PC-3 (cell line): ENCODE measurements at regions not wholly inside any gene's neighbourhood (a gene's known extent, or its start where the extent isn't known, plus 50 kb on each side); places are given as distances from the start of the nearest gene placed in this dataset.
A peak's percentile ranks its signal among the peaks of the same experiment; 100 is the strongest.
"Not testable (repeated sequence)": the region's sequence is repeated elsewhere in the genome, so short reads cannot be mapped to it uniquely, and the experiment has no call there.

Experiments used
- ATAC-seq: fragments of 200-7000 bp; cut with Tn5 transposase; 2 replicates; pipeline ENCODE4 v1.9.1; 2020; ENCODE audit warnings: mild to moderate bottlenecking, moderate library complexity
- BruUV-seq: library from RNA; stranded (reverse); fragments of 400-500 nt; replicated peaks from 2 replicates; lab custom pipeline; 2021; lab: Mats Ljungman, UMichigan
- CTCF ChIA-PET: fragments of 300-600 bp; sonication (Branson Sonifier 250); formaldehyde crosslinking; loops from one replicate; lab custom pipeline; 2022; ENCODE audit warnings: antibody characterized with exemption; lab: Charles Lee
- POLR2A ChIA-PET: fragments of 300-600 bp; sonication (Branson Sonifier 250); formaldehyde crosslinking; loops from one replicate; lab custom pipeline; 2022; ENCODE audit warnings: antibody characterized with exemption; ENCODE audit not compliant: unreplicated experiment; lab: Charles Lee
- DNase-seq: peaks from one replicate; pipeline ENCODE4 v3.0.0-alpha.2; 2015
- H2AFZ ChIP-seq: fragments of 300-600 bp; sonication (generic); 2 replicates; pipeline ENCODE4 v1.6.0; 2016; ENCODE audit warnings: antibody characterized with exemption, low read length
- H3F3A ChIP-seq: fragments of 300-600 bp; sonication (generic); one replicate; pipeline ENCODE4 v1.6.0; 2017; ENCODE audit warnings: antibody characterized with exemption, low read length, control low read depth, mild to moderate bottlenecking; ENCODE audit not compliant: unreplicated experiment
- H3K27ac ChIP-seq: fragments of 300-600 bp; sonication (generic); 2 replicates; pipeline ENCODE4 v1.5.1; 2016; ENCODE audit warnings: mild to moderate bottlenecking, low read length
- H3K27me3 ChIP-seq: fragments of 300-600 bp; sonication (generic); 2 replicates; pipeline ENCODE4 v1.6.1; 2016; ENCODE audit warnings: low read length, mixed read lengths
- H3K36me3 ChIP-seq: fragments of 300-600 bp; sonication (generic); 2 replicates; pipeline ENCODE4 v1.6.1; 2016; ENCODE audit warnings: low read depth, mixed run types, low read length, mixed read lengths
- H3K4me1 ChIP-seq: fragments of 300-600 bp; sonication (generic); 2 replicates; pipeline ENCODE4 v1.5.1; 2016; ENCODE audit warnings: low read length; ENCODE audit not compliant: insufficient read depth
- H3K4me2 ChIP-seq: fragments of 300-600 bp; sonication (generic); 2 replicates; pipeline ENCODE4 v1.6.0; 2016; ENCODE audit warnings: low read length
- H3K4me3 ChIP-seq: fragments of 300-600 bp; sonication (generic); 2 replicates; pipeline ENCODE4 v1.5.1; 2016; ENCODE audit warnings: mild to moderate bottlenecking, low read length, mixed read lengths
- H3K79me2 ChIP-seq: fragments of 300-600 bp; sonication (generic); 2 replicates; pipeline ENCODE4 v1.6.1; 2017; ENCODE audit warnings: low read length, mixed read lengths
- H3K9ac ChIP-seq: fragments of 300-600 bp; sonication (generic); 2 replicates; pipeline ENCODE4 v1.6.0; 2016; ENCODE audit warnings: mild to moderate bottlenecking, low read length
- H3K9me2 ChIP-seq: fragments of 300-600 bp; sonication (generic); replicated peaks from 2 replicates; pipeline ENCODE4 v1.6.1; 2016; ENCODE audit warnings: mixed run types, low read length, mixed read lengths
- H3K9me3 ChIP-seq: fragments of 300-600 bp; sonication (generic); 2 replicates; pipeline ENCODE4 v1.6.1; 2016; ENCODE audit warnings: low read length, mixed read lengths
- H4K20me1 ChIP-seq: fragments of 300-600 bp; sonication (generic); 2 replicates; pipeline ENCODE4 v1.6.1; 2016; ENCODE audit warnings: low read length, mixed read lengths
- EZH2 ChIP-seq: fragments of 300-600 bp; sonication (generic); IDR thresholded peaks from one replicate; pipeline ENCODE4 v1.6.1; 2017; ENCODE audit warnings: antibody characterized with exemption, mild to moderate bottlenecking, low read length; ENCODE audit not compliant: unreplicated experiment
- EZH2phosphoT487 ChIP-seq: fragments of 300-600 bp; sonication (generic); IDR thresholded peaks from 2 replicates; pipeline ENCODE4 v1.6.1; 2018; ENCODE audit warnings: mild to moderate bottlenecking, antibody characterized with exemption, low read length, borderline replicate concordance
- intact Hi-C: fragments of 100-400 bp; cut with micrococcal nuclease; formaldehyde crosslinking; loops from 2 replicates; pipeline ENCODE4 v1.9.0; 2023
- TF ChIP-seq, protein P1 (sequence below): fragments of 300-600 bp; sonication (generic); conservative IDR thresholded peaks from 2 replicates; pipeline ENCODE4 v1.5.1; 2017; ENCODE audit warnings: antibody characterized with exemption, low read depth, mild to moderate bottlenecking, low read length

DNA sequence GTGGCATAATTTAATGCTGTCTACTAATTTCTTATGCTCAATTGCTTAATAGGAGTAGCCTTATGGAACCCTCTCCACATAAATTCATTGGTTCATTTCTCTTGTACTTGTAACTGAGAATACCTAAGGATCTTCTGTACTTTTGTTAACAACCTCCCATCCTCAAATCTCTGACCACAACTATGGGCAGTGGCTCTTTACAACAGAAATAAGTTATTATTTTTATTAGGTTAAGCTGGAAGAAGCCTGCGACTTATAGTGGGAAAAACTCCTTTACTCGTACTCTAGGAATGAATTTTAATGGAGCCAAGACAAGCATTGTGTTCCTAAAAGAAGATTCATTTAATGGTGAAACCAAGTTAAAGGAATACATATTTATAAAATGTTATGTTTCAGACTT is 337.1 kb upstream of the CTSO start:
- Histone ChIP-seq H3K9me2 (no peaks in the 10 kb centered on the region), H2AFZ (no peak overlapping the region), H3K4me1 (peaks cover 29% of the 10 kb centered on the region), H3K27me3 (no peaks in the 10 kb centered on the region), H3K36me3 (no peaks in the 10 kb centered on the region), H3K27ac (no peak overlapping the region), H3K4me2 (0 out of 2 replicates have a peak overlapping the region, but pooled peaks have one; percentile 46), H3K9me3 (no peaks in the 10 kb centered on the region), H3F3A (no peaks in the 10 kb centered on the region), H3K9ac (no peak overlapping the region), H3K4me3 (no peak overlapping the region), H4K20me1 (no peaks in the 10 kb centered on the region), H3K79me2 (no peaks in the 10 kb centered on the region)
- TF ChIP-seq EZH2 (no peak), EZH2phosphoT487 (no peak)
- TF ChIP-seq, protein P1, sequence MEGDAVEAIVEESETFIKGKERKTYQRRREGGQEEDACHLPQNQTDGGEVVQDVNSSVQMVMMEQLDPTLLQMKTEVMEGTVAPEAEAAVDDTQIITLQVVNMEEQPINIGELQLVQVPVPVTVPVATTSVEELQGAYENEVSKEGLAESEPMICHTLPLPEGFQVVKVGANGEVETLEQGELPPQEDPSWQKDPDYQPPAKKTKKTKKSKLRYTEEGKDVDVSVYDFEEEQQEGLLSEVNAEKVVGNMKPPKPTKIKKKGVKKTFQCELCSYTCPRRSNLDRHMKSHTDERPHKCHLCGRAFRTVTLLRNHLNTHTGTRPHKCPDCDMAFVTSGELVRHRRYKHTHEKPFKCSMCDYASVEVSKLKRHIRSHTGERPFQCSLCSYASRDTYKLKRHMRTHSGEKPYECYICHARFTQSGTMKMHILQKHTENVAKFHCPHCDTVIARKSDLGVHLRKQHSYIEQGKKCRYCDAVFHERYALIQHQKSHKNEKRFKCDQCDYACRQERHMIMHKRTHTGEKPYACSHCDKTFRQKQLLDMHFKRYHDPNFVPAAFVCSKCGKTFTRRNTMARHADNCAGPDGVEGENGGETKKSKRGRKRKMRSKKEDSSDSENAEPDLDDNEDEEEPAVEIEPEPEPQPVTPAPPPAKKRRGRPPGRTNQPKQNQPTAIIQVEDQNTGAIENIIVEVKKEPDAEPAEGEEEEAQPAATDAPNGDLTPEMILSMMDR, result no peak
- POLR2A ChIA-PET, result no interaction called here
- DNase-seq (no peak), ATAC-seq (no peak)
- no TSS peak for BruUV-seq
- intact Hi-C loops, result loop anchor here (5.0 to 10.0 kb wide), 3 partner anchors 124 to 384 kb away; no protein-coding TSS in a partner anchor
- CTCF ChIA-PET, result no interaction called here

DNA sequence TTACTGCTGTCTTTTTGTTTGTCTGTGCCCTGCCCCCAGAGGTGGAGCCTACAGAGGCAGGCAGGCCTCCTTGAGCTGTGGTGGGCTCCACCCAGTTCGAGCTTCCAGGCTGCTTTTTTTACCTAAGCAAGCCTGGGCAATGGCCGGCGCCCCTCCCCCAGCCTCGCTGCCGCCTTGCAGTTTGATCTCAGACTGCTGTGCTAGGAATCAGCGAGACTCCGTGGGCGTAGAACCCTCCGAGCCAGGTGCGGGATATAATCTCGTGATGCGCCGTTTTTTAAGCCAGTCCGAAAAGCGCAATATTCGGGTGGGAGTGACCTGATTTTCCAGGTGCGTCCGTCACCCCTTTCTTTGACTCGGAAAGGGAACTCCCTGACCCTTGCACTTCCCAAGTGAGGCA is 336.4 kb upstream of the CTSO start:
- H3K36me3 ChIP-seq, H3K27ac ChIP-seq, ATAC-seq, H3K79me2 ChIP-seq, H3K4me3 ChIP-seq, BruUV-seq, H3K4me2 ChIP-seq, H3F3A ChIP-seq, H3K9me3 ChIP-seq, H3K9ac ChIP-seq, DNase-seq, CTCF ChIA-PET, H4K20me1 ChIP-seq, POLR2A ChIA-PET, H3K27me3 ChIP-seq, H2AFZ ChIP-seq, H3K9me2 ChIP-seq: not testable (repeated sequence)
- H3K4me1 ChIP-seq, result peaks cover 29% of the 10 kb centered on the region
- intact Hi-C loops, result loop anchor here (5.0 to 10.0 kb wide), 3 partner anchors 123 to 385 kb away; no protein-coding TSS in a partner anchor

DNA sequence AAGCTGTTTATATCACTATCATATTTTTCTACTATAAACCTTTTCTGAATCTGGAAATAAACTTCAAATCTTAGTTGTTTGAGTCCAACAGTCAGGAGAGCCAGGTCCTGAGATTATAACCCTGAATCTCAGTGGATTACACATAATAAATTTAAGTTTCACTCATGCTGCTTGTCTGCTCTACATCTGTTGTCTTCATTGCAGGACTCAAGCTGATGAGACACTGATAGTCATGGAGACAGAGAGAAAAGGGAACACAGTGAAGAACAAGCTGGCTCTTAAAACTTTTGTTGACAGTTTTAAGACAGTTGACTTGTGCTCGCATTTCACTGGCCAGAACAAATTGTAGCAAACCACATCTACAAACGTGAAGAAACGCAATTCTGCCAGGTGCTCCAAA is 327.0 kb upstream of the CTSO start:
- H2AFZ ChIP-seq, result no peak overlapping the region
- H3K9me3 ChIP-seq, result no peaks in the 10 kb centered on the region
- H3K4me1 ChIP-seq, result no peaks in the 10 kb centered on the region
- BruUV-seq, result no TSS peak
- H3K4me3 ChIP-seq, result no peak overlapping the region
- no peak overlapping the region for H3K9ac ChIP-seq
- ChIA-PET CTCF (no interaction called here), POLR2A (no interaction called here)
- ATAC-seq, result no peak
- no peaks in the 10 kb centered on the region for H3F3A ChIP-seq
- no peaks in the 10 kb centered on the region for H4K20me1 ChIP-seq
- no peak overlapping the region for H3K4me2 ChIP-seq
- no peak for TF ChIP-seq EZH2phosphoT487
- no peak for TF ChIP-seq EZH2
- TF ChIP-seq, protein P1, result no peak
- no peaks in the 10 kb centered on the region for H3K36me3 ChIP-seq
- no peaks in the 10 kb centered on the region for H3K9me2 ChIP-seq
- no peaks in the 10 kb centered on the region for H3K79me2 ChIP-seq
- H3K27ac ChIP-seq, result no peak overlapping the region
- DNase-seq, result no peak
- intact Hi-C loops, result no loop called here
- H3K27me3 ChIP-seq, result no peaks in the 10 kb centered on the region
